SK-N-SH treated with all-trans-retinoic acid at 6 μM for 48 hours (cell line): ENCODE measurements at regions not wholly inside any gene's neighbourhood (a gene's known extent, or its start where the extent isn't known, plus 50 kb on each side); places are given as distances from the start of the nearest gene placed in this dataset.

Experiments used
- ATAC-seq: fragments of 200-7000 bp; cut with Tn5 transposase; 3 replicates; pipeline ENCODE4 v1.9.1; 2020; ENCODE audit warnings: mild to moderate bottlenecking, moderate library complexity
- ARNTL ChIP-seq: fragments of 450-650 bp; formaldehyde crosslinking; IDR thresholded peaks from 2 replicates; pipeline ENCODE4 v1.5.0; 2020; ENCODE audit warnings: low read depth, mild to moderate bottlenecking, moderate library complexity, borderline replicate concordance
- BACH2 ChIP-seq: fragments of 250-450 bp; sonication (Bioruptor Pico); IDR thresholded peaks from 2 replicates; pipeline ENCODE4 v1.9.0; 2021; ENCODE audit warnings: mild to moderate bottlenecking, borderline replicate concordance
- CSDC2 ChIP-seq: fragments of 250-450 bp; sonication (Bioruptor Pico); IDR thresholded peaks from 2 replicates; pipeline ENCODE4 v1.5.0; 2020; ENCODE audit warnings: mild to moderate bottlenecking, moderate library complexity
- ESRRG ChIP-seq: fragments of 250-450 bp; sonication (Bioruptor Pico); IDR thresholded peaks from 2 replicates; pipeline ENCODE4 v1.6.1; 2021; ENCODE audit warnings: mild to moderate bottlenecking
- GLIS3 ChIP-seq: fragments of 250-450 bp; sonication (Bioruptor Pico); IDR thresholded peaks from 2 replicates; pipeline ENCODE4 v1.5.0; 2020; ENCODE audit warnings: mild to moderate bottlenecking, moderate library complexity
- ISL1 ChIP-seq: fragments of 250-450 bp; sonication (Bioruptor Pico); IDR thresholded peaks from 2 replicates; pipeline ENCODE4 v2.1.2; 2022; ENCODE audit warnings: mild to moderate bottlenecking, moderate library complexity
- POU6F1 ChIP-seq: fragments of 250-450 bp; sonication (Bioruptor Pico); IDR thresholded peaks from 2 replicates; pipeline ENCODE4 v1.8.0; 2021; ENCODE audit warnings: low read depth, mild to moderate bottlenecking, moderate library complexity, borderline replicate concordance
- PPARA ChIP-seq: fragments of 250-450 bp; sonication (Bioruptor Pico); IDR thresholded peaks from 2 replicates; pipeline ENCODE4 v1.5.0; 2020; ENCODE audit warnings: mild to moderate bottlenecking, borderline replicate concordance
- RARB ChIP-seq: fragments of 250-450 bp; sonication (Bioruptor Pico); IDR thresholded peaks from 2 replicates; pipeline ENCODE4 v1.8.0; 2021; ENCODE audit warnings: mild to moderate bottlenecking, moderate library complexity
- SNAI2 ChIP-seq: fragments of 250-450 bp; sonication (Bioruptor Pico); IDR thresholded peaks from 2 replicates; pipeline ENCODE4 v1.5.0; 2020; ENCODE audit warnings: mild to moderate bottlenecking, moderate library complexity
- TCF4 ChIP-seq: fragments of 250-450 bp; sonication (Bioruptor Pico); IDR thresholded peaks from 2 replicates; pipeline ENCODE4 v1.8.0; 2021; ENCODE audit warnings: mild to moderate bottlenecking, moderate library complexity, borderline replicate concordance
- TOX ChIP-seq: fragments of 250-450 bp; sonication (Bioruptor Pico); IDR thresholded peaks from 2 replicates; pipeline ENCODE4 v1.8.0; 2021; ENCODE audit warnings: mild to moderate bottlenecking, moderate library complexity, borderline replicate concordance
- ZC3H10 ChIP-seq: fragments of 250-450 bp; sonication (Bioruptor Pico); IDR thresholded peaks from 2 replicates; pipeline ENCODE4 v1.5.1; 2021; ENCODE audit warnings: mild to moderate bottlenecking, moderate library complexity
- ZFP3 ChIP-seq: fragments of 250-450 bp; sonication (Bioruptor Pico); IDR thresholded peaks from 2 replicates; pipeline ENCODE4 v1.5.0; 2020; ENCODE audit warnings: mild to moderate bottlenecking, moderate library complexity
- ZNF565 ChIP-seq: fragments of 450-650 bp; formaldehyde crosslinking; conservative IDR thresholded peaks from 2 replicates; pipeline ENCODE4 v1.5.0; 2020; ENCODE audit warnings: low read depth, mild to moderate bottlenecking, moderate library complexity
- ZNF70 ChIP-seq: fragments of 450-650 bp; formaldehyde crosslinking; IDR thresholded peaks from 2 replicates; pipeline ENCODE4 v1.5.0; 2020; ENCODE audit warnings: mild to moderate bottlenecking, moderate library complexity
- ZNF8 ChIP-seq: fragments of 450-650 bp; formaldehyde crosslinking; IDR thresholded peaks from 2 replicates; pipeline ENCODE4 v1.5.0; 2020; ENCODE audit warnings: mild to moderate bottlenecking, moderate library complexity
- TF ChIP-seq, protein P1 (sequence below): fragments of 250-450 bp; sonication (Bioruptor Pico); IDR thresholded peaks from 2 replicates; pipeline ENCODE4 v1.5.1; 2021; ENCODE audit warnings: mild to moderate bottlenecking, moderate library complexity
- TF ChIP-seq, protein P2 (sequence below): fragments of 250-450 bp; sonication (Bioruptor Pico); IDR thresholded peaks from 2 replicates; pipeline ENCODE4 v1.8.0; 2020; ENCODE audit warnings: mild to moderate bottlenecking, moderate library complexity, borderline replicate concordance
- TF ChIP-seq, protein P3 (sequence below): fragments of 250-450 bp; sonication (Bioruptor Pico); IDR thresholded peaks from 2 replicates; pipeline ENCODE4 v1.5.0; 2020; ENCODE audit warnings: mild to moderate bottlenecking, moderate library complexity
- TF ChIP-seq, protein P4 (sequence below): fragments of 250-450 bp; sonication (Bioruptor Pico); IDR thresholded peaks from 2 replicates; pipeline ENCODE4 v1.5.1; 2020; ENCODE audit warnings: low read depth, mild to moderate bottlenecking, moderate library complexity

DNA sequence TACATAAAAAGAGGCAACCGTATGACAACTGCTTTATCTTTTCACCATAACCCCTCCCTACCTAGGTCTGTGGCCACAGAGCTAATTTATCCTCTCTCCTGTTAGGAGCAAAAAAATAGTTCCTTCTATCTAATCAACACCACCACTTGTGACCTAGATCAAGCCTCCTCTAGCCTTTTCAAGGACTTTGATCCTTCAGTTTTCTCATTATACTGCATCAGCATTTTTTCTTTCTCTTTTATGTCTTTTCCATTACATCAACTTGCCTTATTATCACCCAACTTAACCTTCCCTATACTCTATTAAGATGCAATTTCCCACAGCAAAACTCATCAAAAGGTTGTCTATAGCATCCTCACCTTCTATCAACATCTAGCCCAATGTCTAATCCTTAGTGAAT lies 211.0 kb downstream of the ANKRD50 start:
- TF ChIP-seq RARB (CRISPR knock-in tag) (no peak), GLIS3 (no peak), ESRRG (CRISPR knock-in tag) (no peak), ZNF8 (CRISPR knock-in tag) (no peak), ISL1 (CRISPR knock-in tag) (no peak), TCF4 (CRISPR knock-in tag) (no peak), TOX (CRISPR knock-in tag) (no peak), ZFP3 (CRISPR knock-in tag) (no peak), PPARA (no peak), ZNF70 (CRISPR knock-in tag) (no peak), SNAI2 (CRISPR knock-in tag) (no peak), BACH2 (CRISPR knock-in tag) (no peak), ZNF565 (CRISPR knock-in tag) (no peak), CSDC2 (no peak), ARNTL (no peak)
- TF ChIP-seq, protein P1, sequence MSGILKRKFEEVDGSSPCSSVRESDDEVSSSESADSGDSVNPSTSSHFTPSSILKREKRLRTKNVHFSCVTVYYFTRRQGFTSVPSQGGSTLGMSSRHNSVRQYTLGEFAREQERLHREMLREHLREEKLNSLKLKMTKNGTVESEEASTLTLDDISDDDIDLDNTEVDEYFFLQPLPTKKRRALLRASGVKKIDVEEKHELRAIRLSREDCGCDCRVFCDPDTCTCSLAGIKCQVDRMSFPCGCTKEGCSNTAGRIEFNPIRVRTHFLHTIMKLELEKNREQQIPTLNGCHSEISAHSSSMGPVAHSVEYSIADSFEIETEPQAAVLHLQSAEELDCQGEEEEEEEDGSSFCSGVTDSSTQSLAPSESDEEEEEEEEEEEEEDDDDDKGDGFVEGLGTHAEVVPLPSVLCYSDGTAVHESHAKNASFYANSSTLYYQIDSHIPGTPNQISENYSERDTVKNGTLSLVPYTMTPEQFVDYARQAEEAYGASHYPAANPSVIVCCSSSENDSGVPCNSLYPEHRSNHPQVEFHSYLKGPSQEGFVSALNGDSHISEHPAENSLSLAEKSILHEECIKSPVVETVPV (CRISPR knock-in tag): no peak
- TF ChIP-seq, protein P2, sequence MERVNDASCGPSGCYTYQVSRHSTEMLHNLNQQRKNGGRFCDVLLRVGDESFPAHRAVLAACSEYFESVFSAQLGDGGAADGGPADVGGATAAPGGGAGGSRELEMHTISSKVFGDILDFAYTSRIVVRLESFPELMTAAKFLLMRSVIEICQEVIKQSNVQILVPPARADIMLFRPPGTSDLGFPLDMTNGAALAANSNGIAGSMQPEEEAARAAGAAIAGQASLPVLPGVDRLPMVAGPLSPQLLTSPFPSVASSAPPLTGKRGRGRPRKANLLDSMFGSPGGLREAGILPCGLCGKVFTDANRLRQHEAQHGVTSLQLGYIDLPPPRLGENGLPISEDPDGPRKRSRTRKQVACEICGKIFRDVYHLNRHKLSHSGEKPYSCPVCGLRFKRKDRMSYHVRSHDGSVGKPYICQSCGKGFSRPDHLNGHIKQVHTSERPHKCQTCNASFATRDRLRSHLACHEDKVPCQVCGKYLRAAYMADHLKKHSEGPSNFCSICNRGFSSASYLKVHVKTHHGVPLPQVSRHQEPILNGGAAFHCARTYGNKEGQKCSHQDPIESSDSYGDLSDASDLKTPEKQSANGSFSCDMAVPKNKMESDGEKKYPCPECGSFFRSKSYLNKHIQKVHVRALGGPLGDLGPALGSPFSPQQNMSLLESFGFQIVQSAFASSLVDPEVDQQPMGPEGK (CRISPR knock-in tag): no peak
- TF ChIP-seq, protein P3, sequence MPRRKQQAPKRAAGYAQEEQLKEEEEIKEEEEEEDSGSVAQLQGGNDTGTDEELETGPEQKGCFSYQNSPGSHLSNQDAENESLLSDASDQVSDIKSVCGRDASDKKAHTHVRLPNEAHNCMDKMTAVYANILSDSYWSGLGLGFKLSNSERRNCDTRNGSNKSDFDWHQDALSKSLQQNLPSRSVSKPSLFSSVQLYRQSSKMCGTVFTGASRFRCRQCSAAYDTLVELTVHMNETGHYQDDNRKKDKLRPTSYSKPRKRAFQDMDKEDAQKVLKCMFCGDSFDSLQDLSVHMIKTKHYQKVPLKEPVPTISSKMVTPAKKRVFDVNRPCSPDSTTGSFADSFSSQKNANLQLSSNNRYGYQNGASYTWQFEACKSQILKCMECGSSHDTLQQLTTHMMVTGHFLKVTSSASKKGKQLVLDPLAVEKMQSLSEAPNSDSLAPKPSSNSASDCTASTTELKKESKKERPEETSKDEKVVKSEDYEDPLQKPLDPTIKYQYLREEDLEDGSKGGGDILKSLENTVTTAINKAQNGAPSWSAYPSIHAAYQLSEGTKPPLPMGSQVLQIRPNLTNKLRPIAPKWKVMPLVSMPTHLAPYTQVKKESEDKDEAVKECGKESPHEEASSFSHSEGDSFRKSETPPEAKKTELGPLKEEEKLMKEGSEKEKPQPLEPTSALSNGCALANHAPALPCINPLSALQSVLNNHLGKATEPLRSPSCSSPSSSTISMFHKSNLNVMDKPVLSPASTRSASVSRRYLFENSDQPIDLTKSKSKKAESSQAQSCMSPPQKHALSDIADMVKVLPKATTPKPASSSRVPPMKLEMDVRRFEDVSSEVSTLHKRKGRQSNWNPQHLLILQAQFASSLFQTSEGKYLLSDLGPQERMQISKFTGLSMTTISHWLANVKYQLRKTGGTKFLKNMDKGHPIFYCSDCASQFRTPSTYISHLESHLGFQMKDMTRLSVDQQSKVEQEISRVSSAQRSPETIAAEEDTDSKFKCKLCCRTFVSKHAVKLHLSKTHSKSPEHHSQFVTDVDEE: no peak
- TF ChIP-seq, protein P4, sequence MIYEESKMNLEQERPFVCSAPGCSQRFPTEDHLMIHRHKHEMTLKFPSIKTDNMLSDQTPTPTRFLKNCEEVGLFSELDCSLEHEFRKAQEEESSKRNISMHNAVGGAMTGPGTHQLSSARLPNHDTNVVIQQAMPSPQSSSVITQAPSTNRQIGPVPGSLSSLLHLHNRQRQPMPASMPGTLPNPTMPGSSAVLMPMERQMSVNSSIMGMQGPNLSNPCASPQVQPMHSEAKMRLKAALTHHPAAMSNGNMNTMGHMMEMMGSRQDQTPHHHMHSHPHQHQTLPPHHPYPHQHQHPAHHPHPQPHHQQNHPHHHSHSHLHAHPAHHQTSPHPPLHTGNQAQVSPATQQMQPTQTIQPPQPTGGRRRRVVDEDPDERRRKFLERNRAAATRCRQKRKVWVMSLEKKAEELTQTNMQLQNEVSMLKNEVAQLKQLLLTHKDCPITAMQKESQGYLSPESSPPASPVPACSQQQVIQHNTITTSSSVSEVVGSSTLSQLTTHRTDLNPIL: no peak
- no peak for ATAC-seq

DNA sequence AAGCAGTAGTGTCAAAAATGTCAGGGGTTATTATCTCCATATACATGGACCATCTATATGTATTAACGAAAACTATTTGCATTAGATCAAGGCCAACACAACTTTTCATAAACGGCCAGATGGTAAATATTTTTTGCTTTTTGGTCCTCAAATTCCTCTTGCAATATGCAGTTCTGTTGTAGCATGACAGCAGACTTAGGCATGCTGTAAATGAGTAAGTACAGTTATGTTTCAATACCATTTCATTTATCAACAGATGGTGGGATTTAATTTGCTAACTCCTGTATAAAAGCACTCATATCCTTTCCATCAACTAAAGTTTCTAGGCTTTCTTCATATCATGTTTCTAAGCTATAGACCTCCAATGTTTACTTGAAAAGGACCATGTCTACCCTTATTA lies 208.1 kb downstream of the ANKRD50 start:
- ATAC-seq: no peak
- TF ChIP-seq POU6F1 (CRISPR knock-in tag) (no peak), ZNF70 (CRISPR knock-in tag) (no peak), TCF4 (CRISPR knock-in tag) (no peak), ZC3H10 (no peak), ISL1 (CRISPR knock-in tag) (no peak), ZNF565 (CRISPR knock-in tag) (no peak), GLIS3 (no peak)
- TF ChIP-seq, protein P2 (CRISPR knock-in tag): no peak
- TF ChIP-seq, protein P1 (CRISPR knock-in tag): no peak
